ENCODE measurements at regions not wholly inside any gene's neighbourhood (a gene's known extent, or its start where the extent isn't known, plus 50 kb on each side); places are given as distances from the start of the nearest gene placed in this dataset.

- no peaks in the 10 kb centered on the region for H3K9me3 Mint-ChIP-seq
- peaks cover 14% of the 10 kb centered on the region for H3K27me3 Mint-ChIP-seq (ENCODE audit: low read depth)
- no peak overlapping the region for H3K4me3 Mint-ChIP-seq
- H3K27ac Mint-ChIP-seq, result no peak overlapping the region
- ATAC-seq (replicated peaks in 1 of 2), result no peak
- no peak for DNase-seq
- H3K36me3 Mint-ChIP-seq (ENCODE audit: insufficient read depth in 2 of 2), result no peaks in the 10 kb centered on the region
- H3K4me1 Mint-ChIP-seq (ENCODE audit: low read depth), result peaks cover 15% of the 10 kb centered on the region
These were observed 172.8 kb upstream of the B3GAT1 start for GRCh38 chr11:134584706-134585445.

GRCh38 chr11:134584001-134584561, 172.0 kb upstream of the B3GAT1 start:
- ATAC-seq (replicated peaks in 1 of 2) (peak in 1 of 2 donors; percentile 45), DNase-seq (no peak)
- Mint-ChIP-seq H3K4me1 (ENCODE audit: low read depth) (peaks cover 15% of the 10 kb centered on the region), H3K36me3 (ENCODE audit: insufficient read depth in 2 of 2) (no peaks in the 10 kb centered on the region), H3K27ac (no peak overlapping the region), H3K9me3 (no peaks in the 10 kb centered on the region), H3K27me3 (ENCODE audit: low read depth) (peaks cover 14% of the 10 kb centered on the region), H3K4me3 (no peak overlapping the region)

- H3K9me3 Mint-ChIP-seq, result no peaks in the 10 kb centered on the region
- ATAC-seq (replicated peaks in 1 of 2), result peak in 1 of 2 donors; percentile 56
- no peak overlapping the region for H3K27ac Mint-ChIP-seq
- no peaks in the 10 kb centered on the region for H3K36me3 Mint-ChIP-seq (ENCODE audit: insufficient read depth in 2 of 2)
- peaks cover 15% of the 10 kb centered on the region for H3K4me1 Mint-ChIP-seq (ENCODE audit: low read depth)
- peak overlapping the region in 1 of 2 donors; percentile 4 for H3K4me3 Mint-ChIP-seq
- H3K27me3 Mint-ChIP-seq (ENCODE audit: low read depth), result peaks cover 14% of the 10 kb centered on the region
- DNase-seq, result no peak
These were observed 171.5 kb upstream of the B3GAT1 start for GRCh38 chr11:134583397-134583990.

GRCh38 chr11:134582770-134583095, 170.7 kb upstream of the B3GAT1 start:
- Mint-ChIP-seq H3K4me1 (ENCODE audit: low read depth) (peaks cover 15% of the 10 kb centered on the region), H3K4me3 (no peak overlapping the region), H3K27me3 (ENCODE audit: low read depth) (peaks cover 14% of the 10 kb centered on the region), H3K36me3 (ENCODE audit: insufficient read depth in 2 of 2) (no peaks in the 10 kb centered on the region), H3K27ac (no peak overlapping the region), H3K9me3 (no peaks in the 10 kb centered on the region)
- DNase-seq, result no peak
- no peak for ATAC-seq (replicated peaks in 1 of 2)

GRCh38 chr11:134581966-134582769, 170.1 kb upstream of the B3GAT1 start:
- Mint-ChIP-seq H3K36me3 (ENCODE audit: insufficient read depth in 2 of 2) (no peaks in the 10 kb centered on the region), H3K27ac (no peak overlapping the region), H3K9me3 (no peaks in the 10 kb centered on the region), H3K4me3 (no peak overlapping the region), H3K4me1 (ENCODE audit: low read depth) (peaks cover 15% of the 10 kb centered on the region), H3K27me3 (ENCODE audit: low read depth) (peaks cover 14% of the 10 kb centered on the region)
- DNase-seq, result no peak
- ATAC-seq (replicated peaks in 1 of 2), result peak in 1 of 2 donors; percentile 43

- Mint-ChIP-seq H3K4me1 (ENCODE audit: low read depth) (peaks cover 15% of the 10 kb centered on the region), H3K36me3 (ENCODE audit: insufficient read depth in 2 of 2) (no peaks in the 10 kb centered on the region), H3K9me3 (no peaks in the 10 kb centered on the region), H3K27ac (no peak overlapping the region), H3K4me3 (no peak overlapping the region), H3K27me3 (ENCODE audit: low read depth) (peaks cover 10% of the 10 kb centered on the region)
- ATAC-seq (replicated peaks in 1 of 2), result no peak
- DNase-seq, result no peak
These were observed 169.1 kb upstream of the B3GAT1 start for GRCh38 chr11:134581121-134581626.

- DNase-seq (no peak), ATAC-seq (replicated peaks in 1 of 2) (no peak)
- H3K4me3 Mint-ChIP-seq, result no peak overlapping the region
- H3K4me1 Mint-ChIP-seq (ENCODE audit: low read depth), result peaks cover 15% of the 10 kb centered on the region
- no peaks in the 10 kb centered on the region for H3K9me3 Mint-ChIP-seq
- no peak overlapping the region for H3K27ac Mint-ChIP-seq
- H3K36me3 Mint-ChIP-seq (ENCODE audit: insufficient read depth in 2 of 2), result no peaks in the 10 kb centered on the region
- H3K27me3 Mint-ChIP-seq (ENCODE audit: low read depth), result peaks cover 10% of the 10 kb centered on the region
These were observed 168.6 kb upstream of the B3GAT1 start for GRCh38 chr11:134580610-134580975.

- Mint-ChIP-seq H3K27ac (no peak overlapping the region), H3K36me3 (ENCODE audit: insufficient read depth in 2 of 2) (no peaks in the 10 kb centered on the region), H3K27me3 (ENCODE audit: low read depth) (peaks cover 10% of the 10 kb centered on the region), H3K9me3 (no peaks in the 10 kb centered on the region), H3K4me1 (ENCODE audit: low read depth) (peaks cover 15% of the 10 kb centered on the region), H3K4me3 (no peak overlapping the region)
- DNase-seq, result no peak
- ATAC-seq (replicated peaks in 1 of 2), result no peak
These were observed 167.9 kb upstream of the B3GAT1 start for GRCh38 chr11:134579724-134580609.

GRCh38 chr11:134578807-134579723, 167.0 kb upstream of the B3GAT1 start:
- no peaks in the 10 kb centered on the region for H3K9me3 Mint-ChIP-seq
- no peak overlapping the region for H3K27ac Mint-ChIP-seq
- peaks cover 10% of the 10 kb centered on the region for H3K27me3 Mint-ChIP-seq (ENCODE audit: low read depth)
- H3K4me3 Mint-ChIP-seq, result no peak overlapping the region
- H3K36me3 Mint-ChIP-seq (ENCODE audit: insufficient read depth in 2 of 2), result no peaks in the 10 kb centered on the region
- ATAC-seq (replicated peaks in 1 of 2) (peak in 1 of 2 donors; percentile 23), DNase-seq (no peak)
- H3K4me1 Mint-ChIP-seq (ENCODE audit: low read depth), result peaks cover 15% of the 10 kb centered on the region

GRCh38 chr11:134577751-134578395, 165.8 kb upstream of the B3GAT1 start:
- H3K9me3 Mint-ChIP-seq, result no peaks in the 10 kb centered on the region

GRCh38 chr11:134576721-134577171, 164.7 kb upstream of the B3GAT1 start:
- Mint-ChIP-seq H3K4me1 (ENCODE audit: low read depth) (no peaks in the 10 kb centered on the region), H3K27ac (no peak overlapping the region), H3K4me3 (no peak overlapping the region), H3K9me3 (no peaks in the 10 kb centered on the region), H3K36me3 (ENCODE audit: insufficient read depth in 2 of 2) (no peaks in the 10 kb centered on the region), H3K27me3 (ENCODE audit: low read depth) (no peaks in the 10 kb centered on the region)
- ATAC-seq (replicated peaks in 1 of 2) (no peak), DNase-seq (no peak)

More at GRCh38 chr11:134577751-134578395, 165.8 kb upstream of the B3GAT1 start:
- Mint-ChIP-seq H3K4me3 (no peak overlapping the region), H3K36me3 (ENCODE audit: insufficient read depth in 2 of 2) (no peaks in the 10 kb centered on the region), H3K27me3 (ENCODE audit: low read depth) (peaks cover 3% of the 10 kb centered on the region), H3K4me1 (ENCODE audit: low read depth) (peaks cover 3% of the 10 kb centered on the region), H3K27ac (no peak overlapping the region)
- DNase-seq, result no peak
- ATAC-seq (replicated peaks in 1 of 2), result no peak

Measured in activated T-cell treated with anti-CD3 and anti-CD28 coated beads, Interleukin-2, amount 50 U/mL, for 72 hours (primary cell).